ENCODE measurements at regions not wholly inside any gene's neighbourhood (a gene's known extent, or its start where the extent isn't known, plus 50 kb on each side); places are given as distances from the start of the nearest gene placed in this dataset.

DNA sequence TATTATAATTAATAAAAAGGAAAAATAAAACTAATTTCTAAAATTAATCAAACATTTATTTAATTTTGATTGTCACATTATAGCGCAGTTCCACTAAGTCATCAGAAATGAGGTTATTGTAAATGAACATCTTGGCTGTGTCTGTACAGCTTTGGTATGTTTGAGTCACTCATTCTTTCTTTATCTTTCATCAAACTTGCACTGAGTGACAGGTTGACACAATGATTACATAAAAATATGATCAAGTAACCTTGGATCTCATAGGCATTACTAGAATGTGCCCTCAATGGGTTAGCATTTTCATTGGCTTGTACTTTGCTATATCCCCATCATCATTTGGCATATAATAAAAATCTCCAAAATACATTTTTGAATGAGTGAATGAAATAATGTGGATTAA lies 1353.2 kb upstream of the ADGRL2 start:
- DNase-seq, result no peak

DNA sequence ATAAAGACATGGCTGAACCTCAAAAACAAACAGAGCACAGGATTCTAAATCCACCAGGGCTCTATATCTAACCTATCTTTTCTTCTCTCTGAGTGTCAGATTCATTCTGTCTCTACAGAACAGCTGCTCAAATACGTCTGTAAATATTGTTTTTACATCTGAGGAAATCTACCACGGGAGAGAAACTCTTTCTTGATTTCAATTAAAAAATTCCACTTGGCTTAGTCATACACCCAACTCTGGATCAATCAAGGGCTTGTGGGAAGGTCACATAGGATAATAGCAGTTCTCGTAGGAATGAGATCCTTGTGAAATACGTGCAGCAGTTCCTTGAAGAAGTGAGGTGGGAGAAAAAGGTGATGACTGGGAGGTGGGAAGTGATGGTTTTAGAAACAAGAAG lies 1355.7 kb upstream of the ADGRL2 start:
- no peak for DNase-seq

DNA sequence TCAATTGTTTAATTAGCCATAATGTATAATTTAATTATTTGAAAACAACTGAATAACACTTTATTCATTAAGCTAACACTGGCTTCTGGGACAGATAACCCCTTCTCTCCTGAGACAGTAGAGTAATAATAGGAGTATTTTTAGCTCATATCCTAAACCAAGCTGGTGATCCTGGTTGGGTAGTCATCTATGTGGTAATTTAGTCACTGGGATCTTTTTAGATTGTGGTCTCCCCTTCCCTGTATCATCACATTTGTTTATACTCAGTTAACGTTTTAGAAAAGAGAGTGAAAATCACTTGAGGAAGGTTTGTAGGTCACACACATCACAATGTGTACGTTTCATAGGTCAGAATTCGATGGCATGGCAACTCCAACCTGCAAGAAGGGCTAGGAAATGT lies 1356.6 kb upstream of the ADGRL2 start:
- no peak for DNase-seq

DNA sequence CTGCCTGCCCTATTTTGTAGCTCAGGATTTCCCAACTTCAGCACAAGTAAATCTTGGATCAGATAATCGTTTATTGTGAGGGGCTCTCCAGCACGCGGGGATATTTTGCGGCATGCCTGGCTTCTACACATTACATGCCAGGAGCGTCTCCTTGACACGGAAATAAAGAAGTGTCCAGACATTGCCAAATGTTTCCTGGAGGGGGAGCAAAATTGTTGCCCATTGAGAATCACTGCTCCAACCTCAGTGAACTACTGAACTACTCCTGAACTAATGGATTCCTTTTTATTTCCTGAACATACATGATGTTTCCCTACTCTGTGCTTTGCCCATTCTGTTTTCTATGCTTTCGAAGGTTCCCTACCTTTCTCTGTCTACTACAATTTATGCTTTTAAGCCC lies 1359.1 kb upstream of the ADGRL2 start:
- DNase-seq, result no peak

DNA sequence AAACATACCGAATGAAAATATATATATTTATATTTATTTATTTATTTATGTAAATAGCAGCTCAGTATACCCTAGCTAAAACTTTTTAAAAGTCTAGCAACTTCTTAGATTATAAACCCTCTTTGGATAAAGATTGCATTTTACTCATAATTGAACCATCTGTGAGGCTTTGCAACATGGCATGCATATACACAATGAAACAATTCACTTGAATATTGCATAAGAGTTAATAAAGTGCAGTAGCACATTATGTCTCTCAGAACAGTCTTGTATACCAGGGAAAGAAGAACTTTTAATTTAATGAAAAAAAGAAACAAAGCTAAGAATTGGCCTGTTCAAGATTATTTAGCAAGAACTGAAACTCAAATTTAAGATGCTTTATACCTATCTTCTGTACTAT lies 1363.9 kb upstream of the ADGRL2 start:
- DNase-seq, result no peak

DNA sequence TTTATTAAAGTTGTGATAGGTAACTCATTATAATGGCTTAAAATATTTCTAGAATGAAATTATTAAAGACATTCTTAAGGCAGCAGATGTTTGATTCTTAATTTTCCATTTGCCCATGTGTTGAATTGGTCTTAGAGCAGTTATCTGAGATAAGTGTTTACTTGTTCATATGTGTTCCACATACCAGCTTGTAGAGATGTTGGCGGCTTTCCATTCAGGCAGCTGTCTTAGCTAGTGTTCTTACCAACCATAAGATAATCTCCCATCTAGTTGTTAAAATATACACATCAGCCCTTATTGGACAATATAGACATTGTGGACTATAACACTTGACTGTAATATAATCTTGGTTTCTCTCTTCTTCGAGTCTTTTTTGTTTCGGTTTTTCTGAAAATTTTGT lies 1372.9 kb upstream of the ADGRL2 start:
- DNase-seq, result no peak

DNA sequence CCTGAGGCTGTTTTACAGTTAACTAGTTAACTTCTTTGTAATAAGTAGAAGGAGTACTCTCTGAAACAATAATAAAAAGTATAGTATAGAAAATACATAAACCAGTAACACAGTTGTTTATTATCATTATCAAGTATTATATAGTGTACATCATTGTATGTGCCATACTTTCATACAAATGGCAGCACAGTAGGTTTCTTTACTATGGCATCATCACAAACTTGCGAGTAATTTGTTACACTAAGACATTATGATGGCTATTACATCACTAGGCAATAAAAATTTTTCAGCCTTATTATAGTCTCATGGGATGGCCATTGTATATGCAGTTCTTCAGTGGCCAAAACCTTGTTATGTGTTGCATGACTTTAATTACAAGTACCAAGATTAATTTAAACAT lies 1376.5 kb upstream of the ADGRL2 start:
- no peak for DNase-seq

DNA sequence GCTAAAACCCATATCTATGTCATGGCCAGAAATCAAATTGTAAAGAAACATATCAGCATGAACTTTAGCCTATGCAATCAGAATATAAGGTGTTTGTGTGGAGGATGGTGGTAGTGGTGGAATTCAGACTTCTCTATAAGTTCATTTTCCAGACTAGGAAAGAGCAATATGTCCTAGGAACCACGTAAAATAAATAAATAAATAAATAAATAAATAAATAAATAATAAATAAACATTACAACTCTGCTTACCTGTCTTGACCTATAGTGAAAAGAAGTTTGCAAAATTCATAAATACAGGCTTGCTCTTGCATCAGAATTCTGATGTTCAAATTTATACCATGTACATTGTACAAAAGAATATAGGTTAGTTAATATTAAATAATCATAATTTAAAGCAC lies 1382.6 kb upstream of the ADGRL2 start:
- DNase-seq, result no peak

DNA sequence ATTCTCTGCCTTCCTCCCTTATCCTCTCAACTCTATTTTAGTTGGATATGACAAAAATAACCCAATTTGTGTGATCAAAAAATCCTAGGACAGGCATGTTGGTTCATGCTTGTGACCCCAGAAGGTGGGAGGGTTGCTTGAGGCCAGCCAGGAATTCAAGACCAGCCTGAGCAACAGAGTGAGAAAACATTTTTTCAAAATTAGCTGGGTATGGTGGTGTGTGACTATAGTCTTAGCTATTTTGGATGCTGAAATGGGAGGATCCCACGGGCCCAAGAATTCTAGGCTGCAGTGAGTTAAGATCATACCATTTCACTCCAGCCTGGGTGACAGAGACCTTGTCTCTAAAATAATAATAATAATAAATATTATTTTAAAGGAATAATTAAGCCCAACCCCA lies 1383.1 kb upstream of the ADGRL2 start:
- no peak for DNase-seq

DNA sequence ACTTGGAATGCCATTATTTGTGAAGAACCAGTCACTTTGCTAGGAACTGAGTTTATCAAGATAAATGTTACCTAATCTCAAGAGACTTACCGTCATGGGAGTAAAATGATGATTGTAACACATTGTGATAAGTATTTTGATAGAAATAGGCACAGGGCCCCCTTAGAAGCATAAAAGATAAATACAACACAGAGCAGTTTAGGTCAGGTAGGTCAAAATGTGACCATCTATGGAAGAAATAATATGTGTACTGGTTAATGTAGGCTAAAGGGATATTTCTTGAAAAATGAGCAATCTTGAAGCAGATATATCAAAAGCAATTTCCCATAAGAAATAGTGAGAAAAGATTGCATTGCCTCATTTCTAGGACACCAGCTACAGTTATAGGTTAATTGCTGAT lies 1386.8 kb upstream of the ADGRL2 start:
- no peak for DNase-seq

DNA sequence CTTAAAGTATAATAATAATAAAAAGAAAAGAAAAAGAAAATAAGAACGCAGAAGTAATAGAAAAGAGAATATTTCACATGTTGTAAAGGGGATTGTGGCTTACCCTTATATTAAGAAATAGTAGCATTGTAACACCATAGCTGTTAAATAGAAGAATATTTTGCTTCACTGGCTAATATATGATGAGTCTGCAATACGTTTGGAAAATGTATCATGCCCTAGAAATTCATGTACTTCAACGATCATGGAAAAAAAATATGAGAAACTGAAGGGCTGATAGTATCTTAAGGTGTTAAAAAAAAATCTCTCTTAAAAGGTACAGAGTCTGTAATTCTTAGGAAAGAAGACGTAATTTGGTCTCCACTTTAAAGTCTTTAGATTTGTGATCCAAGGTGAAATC lies 1390.5 kb upstream of the ADGRL2 start:
- DNase-seq, result no peak

DNA sequence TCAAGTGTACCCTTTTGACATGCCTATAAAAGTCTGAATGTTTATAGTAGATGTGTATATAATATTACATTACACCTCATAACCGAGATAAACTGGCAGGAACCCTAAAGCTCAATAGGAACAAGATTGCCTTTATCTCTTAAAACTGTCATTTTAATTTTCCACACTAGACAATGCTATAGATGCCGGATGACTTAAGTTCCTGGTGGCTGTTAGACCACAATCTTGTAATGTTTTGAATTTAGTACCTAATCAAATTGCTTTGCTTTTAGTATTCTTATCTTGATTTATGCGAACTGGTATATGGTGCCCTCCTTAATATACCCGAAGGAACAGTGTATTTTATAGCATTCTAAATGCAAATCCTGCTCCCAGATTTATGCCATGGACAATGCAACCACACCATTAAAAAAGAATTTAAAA lies 1397.0 kb upstream of the ADGRL4 start:
- no peak for DNase-seq

DNA sequence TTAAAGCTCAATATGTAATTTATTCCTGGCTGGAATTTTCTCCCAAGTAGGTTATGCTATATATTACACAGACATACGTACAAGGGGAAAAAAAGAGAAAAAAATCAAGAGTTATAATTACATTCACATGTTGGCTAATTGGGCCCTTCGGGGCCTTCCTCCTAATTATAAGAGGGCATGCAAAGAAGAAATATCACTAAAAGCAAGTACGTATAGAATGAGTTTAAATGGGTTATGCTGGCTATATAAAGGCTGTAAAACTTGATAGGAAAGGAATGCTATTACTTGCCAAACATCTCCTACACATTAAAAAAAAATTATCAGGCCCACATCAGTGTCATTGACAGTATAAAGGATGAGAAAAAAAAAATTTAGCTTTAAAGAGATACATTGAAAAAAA lies 1396.1 kb upstream of the ADGRL4 start:
- no peak for DNase-seq

DNA sequence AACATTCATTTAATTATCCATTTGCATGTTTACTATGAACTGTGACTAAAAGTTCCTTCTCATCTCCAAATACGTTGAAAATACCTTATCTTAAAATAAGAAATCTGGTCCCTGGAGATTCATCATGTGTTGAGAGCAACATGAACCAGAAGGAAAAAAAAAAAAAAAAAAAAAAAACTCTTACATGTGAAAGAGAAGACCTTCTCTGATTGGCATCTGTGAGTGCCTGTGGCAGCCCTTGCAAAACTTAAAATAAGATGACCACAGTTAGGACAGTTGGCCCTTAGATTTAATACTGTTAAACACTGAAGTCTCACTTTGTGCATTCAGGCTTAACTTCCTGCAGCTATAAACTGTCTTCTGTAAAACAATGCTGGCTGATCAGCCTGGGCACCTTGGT lies 1395.2 kb upstream of the ADGRL4 start:
- no peak for DNase-seq

DNA sequence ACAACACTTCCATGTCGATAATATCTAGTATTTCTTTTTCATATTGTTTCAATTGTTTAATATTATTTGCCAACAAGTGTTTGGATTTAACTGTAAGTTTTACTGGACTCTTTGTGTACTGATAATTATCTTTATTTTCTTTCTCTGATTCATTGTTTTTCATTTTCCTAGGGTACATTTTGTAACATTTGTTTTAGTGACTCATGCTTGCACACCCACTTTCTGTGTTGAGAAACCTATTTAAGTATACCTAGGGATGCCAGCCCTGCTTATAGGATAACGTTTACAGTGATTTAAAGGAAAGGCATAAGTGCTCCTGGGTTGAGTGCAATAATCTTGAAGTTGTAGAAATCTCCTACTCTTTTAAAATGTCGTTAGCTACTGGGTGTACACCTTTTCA lies 1386.0 kb upstream of the ADGRL4 start:
- DNase-seq, result no peak

DNA sequence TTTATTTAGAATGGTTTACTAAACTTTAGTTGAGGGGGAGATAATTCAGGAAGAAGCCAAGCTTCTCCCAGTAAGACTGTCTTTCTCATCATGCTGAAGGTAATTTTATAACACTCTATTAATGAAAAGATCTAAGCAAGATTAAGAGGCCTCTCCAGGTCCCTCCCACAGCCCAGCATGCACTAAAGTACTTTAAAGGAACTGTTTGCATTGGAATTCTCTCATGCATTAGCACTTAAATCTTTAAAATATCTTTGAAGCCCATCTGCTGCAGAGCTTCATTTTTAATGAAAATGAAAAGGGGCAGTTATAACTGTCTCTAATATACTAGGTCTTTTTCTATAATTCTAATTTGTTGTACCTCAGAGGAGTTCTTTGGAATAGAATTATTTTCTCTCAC lies 1379.1 kb upstream of the ADGRL4 start:
- DNase-seq, result no peak

DNA sequence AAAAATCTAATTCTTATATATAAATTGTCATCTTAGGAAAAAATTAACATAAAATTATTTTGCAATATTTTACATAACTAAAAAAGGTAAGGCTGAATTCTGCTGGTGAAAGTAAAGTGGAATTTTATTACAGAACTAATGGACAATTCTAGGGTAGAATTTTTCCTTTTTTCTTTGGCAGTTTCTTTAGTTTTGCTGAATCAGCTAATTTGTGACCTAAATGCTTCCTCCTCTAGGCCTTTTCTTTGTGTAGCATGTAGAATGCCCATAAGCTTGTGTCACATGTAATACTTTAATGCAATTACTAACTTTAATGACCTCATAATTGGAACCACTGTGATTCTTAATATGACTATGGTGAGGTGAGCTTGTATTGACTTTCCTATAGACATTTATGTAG lies 1378.4 kb upstream of the ADGRL4 start:
- DNase-seq, result no peak

DNA sequence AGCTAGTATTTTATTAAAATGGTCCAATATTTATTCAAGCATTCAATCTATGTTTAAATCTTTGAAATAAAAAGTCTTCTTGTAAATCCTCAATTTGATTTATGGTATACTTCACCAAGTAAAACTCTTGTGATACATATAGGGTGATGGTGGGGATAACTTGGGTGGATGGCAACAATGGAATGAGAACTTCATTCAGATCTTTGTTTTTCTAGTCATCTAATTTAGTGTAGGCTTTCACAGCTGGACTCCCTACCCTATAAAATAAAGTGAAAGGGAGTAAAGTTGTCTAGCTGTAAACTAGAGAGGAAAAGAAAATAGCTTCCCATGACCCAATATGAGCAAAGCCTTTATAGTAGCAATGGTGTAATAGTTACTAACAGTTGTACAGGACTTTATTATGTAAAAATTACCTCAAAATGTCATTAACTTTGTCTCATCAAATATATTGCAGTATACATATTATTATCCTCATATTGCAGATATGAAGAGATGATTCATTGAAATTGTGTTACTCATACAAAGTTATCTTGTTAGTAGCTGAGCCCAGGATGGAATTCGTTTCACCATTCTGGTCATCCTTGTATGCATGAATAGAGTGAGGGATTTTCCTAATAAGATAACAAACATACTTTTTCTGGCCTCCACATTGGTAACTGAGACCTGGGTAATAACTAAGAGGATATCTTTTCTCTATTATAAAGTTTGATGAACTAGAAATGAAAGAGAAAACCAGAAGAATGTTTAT lies 1377.7 kb upstream of the ADGRL4 start:
- DNase-seq, result no peak

DNA sequence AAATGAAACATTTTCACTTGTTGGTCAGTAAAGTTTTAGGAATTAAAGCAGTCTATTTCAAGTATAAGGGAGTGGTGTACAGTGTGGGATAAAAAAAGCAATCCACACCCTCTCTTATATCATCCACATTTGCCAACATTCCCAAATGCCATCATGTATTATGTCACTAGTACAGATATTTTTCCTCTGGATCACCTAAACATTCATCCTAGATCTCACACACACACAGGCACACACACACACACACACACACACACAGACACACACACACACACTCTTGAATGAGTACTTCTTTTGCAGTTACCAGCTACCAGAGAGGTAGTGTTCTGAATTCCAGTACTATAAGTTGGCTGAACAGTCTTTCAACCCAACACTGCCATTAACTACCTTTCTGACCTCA lies 1369.1 kb upstream of the ADGRL4 start:
- no peak for DNase-seq

DNA sequence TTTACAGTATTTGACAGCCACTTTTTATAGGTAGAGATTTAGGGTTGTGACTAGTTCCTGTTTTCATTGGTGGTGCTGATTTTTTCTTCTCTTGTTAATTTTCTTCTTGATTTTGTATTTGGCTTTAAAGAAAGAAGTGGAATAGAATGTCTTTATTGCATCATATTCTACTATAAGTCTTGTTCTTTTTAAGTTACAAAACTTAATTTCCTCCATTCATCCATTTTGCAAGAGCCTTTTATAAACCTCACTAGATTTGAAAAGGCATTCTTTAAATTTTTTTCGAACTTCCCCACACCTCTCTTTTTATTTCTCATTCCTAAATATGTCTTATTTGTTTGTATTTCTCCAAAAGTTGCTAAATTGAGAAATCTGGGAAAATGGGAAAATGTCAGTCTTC lies 1368.6 kb upstream of the ADGRL4 start:
- DNase-seq, result no peak

DNA sequence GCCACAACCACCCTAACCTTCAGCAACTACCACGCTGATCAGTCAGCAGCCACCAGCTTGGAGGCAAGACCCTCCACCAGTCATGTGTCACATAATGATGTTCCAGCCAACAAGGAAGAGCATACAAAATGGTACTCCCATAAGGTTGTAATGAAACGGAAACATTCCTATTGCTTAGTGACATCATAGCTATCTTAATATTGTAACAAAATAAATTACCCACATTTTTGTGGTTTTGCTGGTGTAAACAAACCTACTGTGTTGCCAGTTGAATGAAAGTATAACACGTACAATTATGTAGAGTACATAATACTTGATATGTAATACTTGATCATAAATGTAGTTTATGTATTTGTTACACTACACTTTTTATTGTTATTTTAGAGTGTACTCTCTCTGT lies 1363.2 kb upstream of the ADGRL4 start:
- DNase-seq, result no peak

DNA sequence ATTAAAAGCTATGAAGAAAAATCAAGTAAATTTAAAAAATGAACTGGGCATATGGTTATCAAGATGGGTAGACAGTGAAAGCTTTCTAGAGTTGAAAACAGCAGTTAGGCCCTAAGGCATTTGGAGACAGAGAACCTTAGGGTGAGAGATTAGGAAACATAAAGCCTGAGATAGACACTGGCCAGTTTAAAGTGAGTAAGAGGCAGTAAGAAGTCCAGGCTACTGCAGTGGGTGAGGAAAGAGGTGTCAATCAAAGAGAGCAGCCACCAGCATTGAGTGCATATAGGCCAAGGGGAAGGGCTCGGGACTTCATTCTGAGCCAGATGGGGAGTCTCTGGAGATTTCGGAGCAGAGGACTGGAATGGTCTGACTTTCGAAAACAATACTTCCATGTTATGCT lies 1360.5 kb upstream of the ADGRL4 start:
- no peak for DNase-seq

DNA sequence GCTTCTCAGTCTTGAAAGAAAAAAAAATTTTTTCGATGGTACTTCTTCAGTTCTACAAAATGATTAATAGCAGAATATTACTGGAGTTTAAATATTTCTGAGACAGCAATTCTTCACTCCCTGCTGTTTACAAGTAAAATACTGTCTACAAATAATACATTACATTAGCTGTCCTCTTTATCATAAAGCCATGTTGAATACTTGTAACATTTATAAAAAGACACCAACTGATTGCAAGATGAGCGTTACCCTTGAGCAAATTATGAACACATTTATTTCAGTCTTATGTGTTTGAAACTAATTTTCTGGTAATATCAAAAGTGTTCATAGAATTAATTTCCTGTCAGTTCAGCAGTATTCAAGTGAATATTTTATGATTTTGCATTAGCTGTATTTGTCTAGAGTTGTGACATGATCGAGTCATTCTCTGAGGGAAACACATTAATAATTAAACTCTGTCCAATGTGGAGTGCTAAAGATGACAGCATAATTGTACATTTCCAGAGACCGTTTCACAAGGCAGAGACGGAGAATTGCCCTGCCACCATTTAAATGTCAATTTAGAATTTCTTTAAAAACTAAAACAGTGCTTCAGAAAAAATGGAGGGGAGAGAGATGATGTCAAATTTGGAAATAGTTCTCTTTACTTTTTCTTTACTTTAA lies 1359.0 kb upstream of the ADGRL4 start:
- no peak for DNase-seq

DNA sequence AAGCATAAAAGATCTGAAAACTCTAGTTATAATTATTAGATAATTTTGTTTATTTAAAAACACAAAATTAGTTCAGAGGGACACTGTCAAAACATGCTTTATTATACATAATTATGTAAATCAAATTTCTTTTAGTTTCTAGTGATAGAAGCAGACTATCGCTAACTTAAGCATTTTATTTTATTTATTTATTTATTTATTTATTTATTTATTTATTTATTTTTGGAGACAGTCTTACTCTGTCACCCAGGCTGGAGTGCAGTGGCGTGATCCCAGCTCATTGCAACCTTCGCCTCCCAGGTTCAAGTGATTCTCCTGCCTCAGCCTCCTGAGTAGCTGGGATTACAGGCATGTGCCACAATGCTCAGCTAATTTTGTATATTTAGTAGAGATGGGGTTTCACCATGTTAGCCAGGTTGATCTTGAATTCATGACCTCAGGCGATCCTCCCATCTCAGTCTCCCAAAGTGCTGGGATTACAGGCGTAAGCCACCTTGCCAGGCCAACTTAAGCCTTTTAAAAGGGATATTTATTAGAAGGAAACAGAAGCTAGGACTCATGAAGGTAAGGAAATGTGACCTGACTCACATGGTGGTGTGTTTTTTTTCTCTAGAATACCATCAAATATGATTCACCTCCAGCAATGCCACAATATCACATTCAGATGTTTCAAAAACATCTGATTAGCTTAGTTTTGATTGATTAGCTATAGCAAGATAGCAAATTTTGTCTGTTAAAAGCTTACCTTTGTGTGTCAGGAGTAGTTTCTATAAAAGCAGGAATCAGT lies 1357.4 kb upstream of the ADGRL4 start:
- DNase-seq, result no peak

All from activated T-cell treated with anti-CD3 and anti-CD28 coated beads, Interleukin-2, amount 50 U/mL, for 48 hours (primary cell).